D721Med (cell line): ENCODE measurements at regions not wholly inside any gene's neighbourhood (a gene's known extent, or its start where the extent isn't known, plus 50 kb on each side); places are given as distances from the start of the nearest gene placed in this dataset.
A peak's percentile ranks its signal among the peaks of the same experiment; 100 is the strongest.

Source experiments
- DNase-seq: peaks from one replicate; pipeline ENCODE4 v3.0.0; 2011; ENCODE audit warnings: low spot score; ENCODE audit not compliant: insufficient read length
- FAIRE-seq: peaks from 2 replicates; lab custom pipeline; 2011; peaks lifted over from hg19 to GRCh38; lab: Jason Lieb, UNC
- CTCF ChIP-seq: IDR thresholded peaks from 2 replicates; pipeline ENCODE4 v1.5.1; 2012; ENCODE audit warnings: mild to moderate bottlenecking, control low read depth; ENCODE audit not compliant: insufficient read depth; ENCODE audit errors: missing control alignments

GRCh38 chr6:119978274-119978889, 628.8 kb upstream of the MAN1A1 start:
- FAIRE-seq (no peak), DNase-seq (no peak)
- peak; percentile 36 for TF ChIP-seq CTCF

- no peak for TF ChIP-seq CTCF
- FAIRE-seq = no peak
Observed at GRCh38 chr6:119974430-119975159, 625.0 kb upstream of the MAN1A1 start.

GRCh38 chr6:119966484-119966883, 616.9 kb upstream of the MAN1A1 start:
- FAIRE-seq (no peak), DNase-seq (no peak)
- TF ChIP-seq CTCF = no peak

More at GRCh38 chr6:119974430-119975159, 625.0 kb upstream of the MAN1A1 start:
- DNase-seq = no peak

- TF ChIP-seq CTCF = no peak
- DNase-seq (no peak), FAIRE-seq (no peak)
Observed at GRCh38 chr6:119965900-119966299, 616.3 kb upstream of the MAN1A1 start.

GRCh38 chr6:119965008-119965407, 615.4 kb upstream of the MAN1A1 start:
- DNase-seq = no peak
- no peak for FAIRE-seq
- TF ChIP-seq CTCF = no peak

GRCh38 chr6:119962505-119962904, 612.9 kb upstream of the MAN1A1 start:
- no peak for FAIRE-seq
- no peak for DNase-seq
- TF ChIP-seq CTCF = no peak

- FAIRE-seq (no peak), DNase-seq (no peak)
- no peak for TF ChIP-seq CTCF
Observed at GRCh38 chr6:119961450-119961849, 611.9 kb upstream of the MAN1A1 start.
